OCI-LY3 (cell line): ENCODE measurements at regions not wholly inside any gene's neighbourhood (a gene's known extent, or its start where the extent isn't known, plus 50 kb on each side); places are given as distances from the start of the nearest gene placed in this dataset.

Source experiments
- H2AFZ ChIP-seq: fragments of 200-600, 300-600 bp; shearing (Covaris generic); 2 replicates; pipeline ENCODE4 v1.6.0; 2014; ENCODE audit warnings: antibody characterized with exemption, low read depth, low read length
- H3K27ac ChIP-seq: fragments of 200-600, 300-600 bp; sonication (generic); 2 replicates; pipeline ENCODE4 v1.5.1; 2014; ENCODE audit warnings: mild to moderate bottlenecking, low read length, moderate library complexity, mixed read lengths
- H3K27me3 ChIP-seq: fragments of 200-600, 300-600 bp; sonication (generic); 2 replicates; pipeline ENCODE4 v1.6.1; 2014; ENCODE audit warnings: low read depth, low read length, mixed read lengths
- H3K36me3 ChIP-seq: fragments of 200-600, 300-600 bp; sonication (generic); replicated peaks from 2 replicates; pipeline ENCODE3; 2014; ENCODE audit warnings: low read depth, low read length, mixed read lengths
- H3K4me1 ChIP-seq: fragments of 300-600, 200-600 bp; sonication (generic); 2 replicates; pipeline ENCODE4 v1.6.1; 2014; ENCODE audit warnings: low read length, mixed read lengths
- H3K4me2 ChIP-seq: fragments of 200-600, 300-600 bp; sonication (generic); 2 replicates; pipeline ENCODE4 v1.6.1; 2014; ENCODE audit warnings: low read length, mixed read lengths
- H3K4me3 ChIP-seq: fragments of 300-600, 200-600 bp; sonication (generic); 2 replicates; pipeline ENCODE4 v1.5.1; 2014; ENCODE audit warnings: antibody characterized with exemption, mild to moderate bottlenecking, low read length, moderate library complexity
- H3K79me2 ChIP-seq: fragments of 300-600, 200-600 bp; shearing (Covaris generic); 2 replicates; pipeline ENCODE4 v1.6.1; 2014; ENCODE audit warnings: mild to moderate bottlenecking, low read length, mixed read lengths
- H3K9ac ChIP-seq: fragments of 300-600, 200-600 bp; shearing (Covaris generic); 2 replicates; pipeline ENCODE4 v1.6.0; 2014; ENCODE audit warnings: mild to moderate bottlenecking, low read length, moderate library complexity
- H3K9me3 ChIP-seq: fragments of 200-600, 300-600 bp; shearing (Covaris generic); 2 replicates; pipeline ENCODE4 v1.6.1; 2014; ENCODE audit warnings: low read length, mixed read lengths; ENCODE audit not compliant: insufficient read depth
- H4K20me1 ChIP-seq: fragments of 200-600, 300-600 bp; sonication (generic); 2 replicates; pipeline ENCODE4 v1.6.1; 2016; ENCODE audit warnings: low read length, mixed read lengths; ENCODE audit not compliant: insufficient read depth
- CTCF ChIP-seq: fragments of 200-600, 300-600 bp; sonication (generic); IDR thresholded peaks from 2 replicates; pipeline ENCODE4 v1.5.1; 2014; ENCODE audit warnings: antibody characterized with exemption, low read length, low read depth
- EZH2phosphoT487 ChIP-seq: fragments of 200-600 bp; shearing (Covaris generic); IDR thresholded peaks from 2 replicates; pipeline ENCODE4 v1.6.1; 2018; ENCODE audit warnings: antibody characterized with exemption, mixed run types, low read depth

- TF ChIP-seq CTCF (no peak), EZH2phosphoT487 (no peak)
- H2AFZ ChIP-seq: no peak overlapping the region
- no peaks in the 10 kb centered on the region for H3K36me3 ChIP-seq
- H3K4me2 ChIP-seq: peak overlapping the region; percentile 89
- H3K79me2 ChIP-seq: peaks cover 53% of the 10 kb centered on the region
- 0 out of 2 replicates have a peak overlapping the region, but pooled peaks have one; percentile 44 for H3K9ac ChIP-seq
- H3K27ac ChIP-seq: 0 out of 2 replicates have a peak overlapping the region, but pooled peaks have one; percentile 1
- peaks cover 16% of the 10 kb centered on the region for H3K4me1 ChIP-seq
- H3K4me3 ChIP-seq: peak overlapping the region; percentile 70; the same call in 1 of the 2 replicates
- no peaks in the 10 kb centered on the region for H3K27me3 ChIP-seq
- no peaks in the 10 kb centered on the region for H3K9me3 ChIP-seq
- peaks cover 42% of the 10 kb centered on the region for H4K20me1 ChIP-seq
Measured at GRCh38 chr9:36471359-36471758, 71.3 kb upstream of the RNF38 start.

- Histone ChIP-seq H3K4me3 (peak overlapping the region; percentile 70), H3K27me3 (no peaks in the 10 kb centered on the region), H3K79me2 (peaks cover 48% of the 10 kb centered on the region), H3K9ac (peak overlapping the region; percentile 44), H3K36me3 (no peaks in the 10 kb centered on the region), H2AFZ (no peak overlapping the region), H3K27ac (peak overlapping the region; percentile 37), H3K4me2 (peak overlapping the region; percentile 89), H3K9me3 (no peaks in the 10 kb centered on the region), H4K20me1 (peaks cover 42% of the 10 kb centered on the region), H3K4me1 (peaks cover 16% of the 10 kb centered on the region)
- TF ChIP-seq EZH2phosphoT487 (no peak), CTCF (no peak)
Measured at GRCh38 chr9:36470643-36471290, 70.7 kb upstream of the RNF38 start.

- H3K4me2 ChIP-seq: no peak overlapping the region
- H2AFZ ChIP-seq: no peak overlapping the region
- peaks cover 3% of the 10 kb centered on the region for H3K36me3 ChIP-seq
- H4K20me1 ChIP-seq: peaks cover 31% of the 10 kb centered on the region
- no peak overlapping the region for H3K4me3 ChIP-seq
- no peak overlapping the region for H3K9ac ChIP-seq
- H3K27ac ChIP-seq: no peak overlapping the region
- H3K27me3 ChIP-seq: no peaks in the 10 kb centered on the region
- peaks cover 55% of the 10 kb centered on the region for H3K79me2 ChIP-seq
- no peak for TF ChIP-seq CTCF
- no peak for TF ChIP-seq EZH2phosphoT487
- H3K4me1 ChIP-seq: no peaks in the 10 kb centered on the region
- no peaks in the 10 kb centered on the region for H3K9me3 ChIP-seq
Measured at GRCh38 chr9:36463467-36463866, 63.4 kb upstream of the RNF38 start.

- H3K79me2 ChIP-seq: peaks cover 46% of the 10 kb centered on the region
Measured at GRCh38 chr9:36462245-36462644, 62.2 kb upstream of the RNF38 start.

More at GRCh38 chr9:36462245-36462644, 62.2 kb upstream of the RNF38 start:
- H3K9me3 ChIP-seq: no peaks in the 10 kb centered on the region
- no peak overlapping the region for H3K9ac ChIP-seq
- peaks cover 3% of the 10 kb centered on the region for H3K36me3 ChIP-seq
- no peaks in the 10 kb centered on the region for H3K4me1 ChIP-seq
- peaks cover 22% of the 10 kb centered on the region for H4K20me1 ChIP-seq
- no peak overlapping the region for H3K4me2 ChIP-seq
- no peak overlapping the region for H3K27ac ChIP-seq
- TF ChIP-seq CTCF: no peak
- TF ChIP-seq EZH2phosphoT487: no peak
- no peak overlapping the region for H3K4me3 ChIP-seq
- H3K27me3 ChIP-seq: no peaks in the 10 kb centered on the region
- no peak overlapping the region for H2AFZ ChIP-seq
